ENCODE measurements at regions not wholly inside any gene's neighbourhood (a gene's known extent, or its start where the extent isn't known, plus 50 kb on each side); places are given as distances from the start of the nearest gene placed in this dataset.
A peak's percentile ranks its signal among the peaks of the same experiment; 100 is the strongest.
"Not testable (repeated sequence)": the region's sequence is repeated elsewhere in the genome, so short reads cannot be mapped to it uniquely, and the experiment has no call there.

DNA sequence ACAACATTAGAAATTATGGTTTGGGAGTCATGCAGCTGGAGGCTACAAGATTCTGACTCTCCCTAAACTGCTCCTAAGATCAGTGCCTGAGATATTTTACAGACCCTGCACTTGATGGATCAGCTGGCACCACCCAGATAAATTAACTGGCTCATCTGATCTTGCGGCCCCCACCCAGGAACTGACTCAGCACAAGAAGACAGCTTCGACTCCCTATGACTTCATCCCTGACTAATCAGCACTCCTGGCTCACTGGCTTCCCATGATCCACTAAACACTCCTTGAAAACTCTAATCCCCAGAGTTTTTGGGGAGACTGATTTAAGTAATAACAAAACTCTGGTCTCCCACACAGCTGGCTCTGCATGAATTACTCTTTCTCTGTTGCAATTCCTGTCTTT lies 617.8 kb upstream of the AUTS2 start:
- not testable (repeated sequence) for H3K27me3 ChIP-seq (ENCODE audit: insufficient read depth, low read length); H3K4me3 ChIP-seq (ENCODE audit: low read length); H3K9ac ChIP-seq (ENCODE audit: low read depth, low read length); H3K36me3 ChIP-seq (ENCODE audit: insufficient read depth, low read length); H3K9me3 ChIP-seq (ENCODE audit: insufficient read depth, low read depth, low read length)
- H3K4me1 ChIP-seq (ENCODE audit: insufficient read depth, low read length), result peaks cover 30% of the 10 kb centered on the region
- 48% methylated on average over 2 of the region's 2 CpGs for WGBS
- H3K27ac ChIP-seq (ENCODE audit: low read depth, low read length), result peak overlapping the region; percentile 76

DNA sequence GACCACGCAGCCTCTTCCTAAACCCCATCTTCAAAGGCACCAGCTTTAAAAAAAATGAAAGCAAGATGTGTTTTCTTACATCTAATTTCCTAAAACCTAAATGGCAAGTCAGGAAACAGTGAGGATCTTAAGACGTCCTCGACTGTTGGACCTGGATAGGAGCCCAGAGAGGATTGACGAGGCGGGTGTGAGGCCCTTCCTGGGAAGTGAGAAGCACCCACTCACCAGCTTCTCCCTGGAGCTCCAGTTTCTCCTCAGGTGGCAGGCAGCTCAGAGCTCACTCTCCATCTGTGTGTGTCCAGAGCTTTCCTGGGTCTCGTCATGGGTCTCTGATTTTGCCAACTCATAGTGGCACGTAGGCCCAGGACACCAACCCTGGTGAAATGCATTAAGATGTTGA lies 614.0 kb upstream of the AUTS2 start:
- Histone ChIP-seq H3K4me1 (ENCODE audit: insufficient read depth, low read length) (peaks cover 22% of the 10 kb centered on the region), H3K4me3 (ENCODE audit: low read length) (no peak overlapping the region), H3K9ac (ENCODE audit: low read depth, low read length) (no peak overlapping the region), H3K9me3 (ENCODE audit: insufficient read depth, low read depth, low read length) (peaks cover 3% of the 10 kb centered on the region; the same call in 1 of the 2 replicates), H3K36me3 (ENCODE audit: insufficient read depth, low read length) (no peaks in the 10 kb centered on the region), H3K27ac (ENCODE audit: low read depth, low read length) (no peak overlapping the region), H3K27me3 (ENCODE audit: insufficient read depth, low read length) (no peaks in the 10 kb centered on the region)
- 88% methylated on average over 7 of the region's 7 CpGs for WGBS

GRCh38 chr7:68994841-68995240 lies 603.4 kb upstream of the AUTS2 start:
- no peaks in the 10 kb centered on the region for H3K36me3 ChIP-seq (ENCODE audit: insufficient read depth, low read length)
- H3K27me3 ChIP-seq (ENCODE audit: insufficient read depth, low read length), result no peaks in the 10 kb centered on the region
- no peak overlapping the region for H3K27ac ChIP-seq (ENCODE audit: low read depth, low read length)
- WGBS, result 93% methylated on average over 3 of the region's 3 CpGs
- H3K9me3 ChIP-seq (ENCODE audit: insufficient read depth, low read depth, low read length), result peaks cover 4% of the 10 kb centered on the region; the same call in 1 of the 2 replicates
- no peak overlapping the region for H3K4me3 ChIP-seq (ENCODE audit: low read length)
- no peaks in the 10 kb centered on the region for H3K4me1 ChIP-seq (ENCODE audit: insufficient read depth, low read length)
- no peak overlapping the region for H3K9ac ChIP-seq (ENCODE audit: low read depth, low read length)

DNA sequence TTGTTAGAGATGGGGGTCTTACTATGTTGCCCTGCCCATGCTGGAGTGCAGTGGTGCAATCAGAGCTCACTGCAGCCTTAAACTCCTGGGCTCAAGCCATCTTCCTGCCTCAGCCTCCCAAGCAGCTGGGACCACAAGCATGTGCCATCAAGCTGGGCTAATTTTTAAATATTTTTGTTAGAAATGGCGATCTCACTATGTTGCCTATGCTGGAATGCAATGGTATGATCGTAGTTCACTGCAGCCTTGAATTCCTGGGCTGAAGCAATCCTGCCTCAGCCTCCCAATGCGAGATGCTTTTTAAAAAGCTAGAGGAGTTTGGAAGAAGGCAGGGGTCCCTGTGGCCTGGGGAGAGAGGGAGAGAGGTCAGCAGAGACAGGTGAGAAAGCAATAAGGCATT lies 600.1 kb upstream of the AUTS2 start:
- H3K27me3 ChIP-seq (ENCODE audit: insufficient read depth, low read length), result no peaks in the 10 kb centered on the region
- H3K36me3 ChIP-seq (ENCODE audit: insufficient read depth, low read length), result no peaks in the 10 kb centered on the region
- H3K4me3 ChIP-seq (ENCODE audit: low read length), result no peak overlapping the region
- H3K4me1 ChIP-seq (ENCODE audit: insufficient read depth, low read length), result no peaks in the 10 kb centered on the region
- no peak overlapping the region for H3K9ac ChIP-seq (ENCODE audit: low read depth, low read length)
- H3K9me3 ChIP-seq (ENCODE audit: insufficient read depth, low read depth, low read length), result peaks cover 23% of the 10 kb centered on the region
- 80% methylated on average over 3 of the region's 3 CpGs for WGBS
- no peak overlapping the region for H3K27ac ChIP-seq (ENCODE audit: low read depth, low read length)

GRCh38 chr7:69002416-69002815 lies 595.9 kb upstream of the AUTS2 start:
- no peaks in the 10 kb centered on the region for H3K36me3 ChIP-seq (ENCODE audit: insufficient read depth, low read length)
- H3K9me3 ChIP-seq (ENCODE audit: insufficient read depth, low read depth, low read length), result peaks cover 20% of the 10 kb centered on the region
- no peaks in the 10 kb centered on the region for H3K27me3 ChIP-seq (ENCODE audit: insufficient read depth, low read length)
- H3K4me1 ChIP-seq (ENCODE audit: insufficient read depth, low read length), result no peaks in the 10 kb centered on the region
- no peak overlapping the region for H3K9ac ChIP-seq (ENCODE audit: low read depth, low read length)
- no peak overlapping the region for H3K27ac ChIP-seq (ENCODE audit: low read depth, low read length)
- H3K4me3 ChIP-seq (ENCODE audit: low read length), result no peak overlapping the region

GRCh38 chr7:69012149-69012548 lies 586.1 kb upstream of the AUTS2 start:
- H3K4me3 ChIP-seq (ENCODE audit: low read length), result no peak overlapping the region
- peaks cover 3% of the 10 kb centered on the region; the same call in 1 of the 2 replicates for H3K9me3 ChIP-seq (ENCODE audit: insufficient read depth, low read depth, low read length)
- H3K27ac ChIP-seq (ENCODE audit: low read depth, low read length), result no peak overlapping the region
- WGBS, result 100% methylated on average over 1 of the region's 1 CpG
- no peaks in the 10 kb centered on the region for H3K27me3 ChIP-seq (ENCODE audit: insufficient read depth, low read length)
- H3K36me3 ChIP-seq (ENCODE audit: insufficient read depth, low read length), result no peaks in the 10 kb centered on the region
- H3K9ac ChIP-seq (ENCODE audit: low read depth, low read length), result no peak overlapping the region
- no peaks in the 10 kb centered on the region for H3K4me1 ChIP-seq (ENCODE audit: insufficient read depth, low read length)

GRCh38 chr7:69017208-69017607 lies 581.1 kb upstream of the AUTS2 start:
- no peaks in the 10 kb centered on the region for H3K4me1 ChIP-seq (ENCODE audit: insufficient read depth, low read length)
- H3K4me3 ChIP-seq (ENCODE audit: low read length), result no peak overlapping the region
- H3K9me3 ChIP-seq (ENCODE audit: insufficient read depth, low read depth, low read length), result peaks cover 17% of the 10 kb centered on the region
- H3K9ac ChIP-seq (ENCODE audit: low read depth, low read length), result no peak overlapping the region
- H3K36me3 ChIP-seq (ENCODE audit: insufficient read depth, low read length), result no peaks in the 10 kb centered on the region
- H3K27ac ChIP-seq (ENCODE audit: low read depth, low read length), result no peak overlapping the region
- 89% methylated on average over 3 of the region's 3 CpGs for WGBS
- no peaks in the 10 kb centered on the region for H3K27me3 ChIP-seq (ENCODE audit: insufficient read depth, low read length)

- H3K36me3 ChIP-seq (ENCODE audit: insufficient read depth, low read length), result no peaks in the 10 kb centered on the region
- H3K4me3 ChIP-seq (ENCODE audit: low read length), result no peak overlapping the region
- 50% methylated on average over 3 of the region's 3 CpGs for WGBS
- H3K9ac ChIP-seq (ENCODE audit: low read depth, low read length), result no peak overlapping the region
- H3K27me3 ChIP-seq (ENCODE audit: insufficient read depth, low read length), result no peaks in the 10 kb centered on the region
- no peaks in the 10 kb centered on the region for H3K4me1 ChIP-seq (ENCODE audit: insufficient read depth, low read length)
- peaks cover 13% of the 10 kb centered on the region for H3K9me3 ChIP-seq (ENCODE audit: insufficient read depth, low read depth, low read length)
- H3K27ac ChIP-seq (ENCODE audit: low read depth, low read length), result no peak overlapping the region
Measured at GRCh38 chr7:69018200-69018599, 580.1 kb upstream of the AUTS2 start.

- no peaks in the 10 kb centered on the region for H3K27me3 ChIP-seq (ENCODE audit: insufficient read depth, low read length)
- peaks cover 13% of the 10 kb centered on the region for H3K9me3 ChIP-seq (ENCODE audit: insufficient read depth, low read depth, low read length)
- 84% methylated on average over 3 of the region's 3 CpGs for whole genome bisulfite sequencing
- H3K36me3 ChIP-seq (ENCODE audit: insufficient read depth, low read length), result no peaks in the 10 kb centered on the region
- H3K4me3 ChIP-seq (ENCODE audit: low read length), result no peak overlapping the region
- no peak overlapping the region for H3K27ac ChIP-seq (ENCODE audit: low read depth, low read length)
- no peak overlapping the region for H3K9ac ChIP-seq (ENCODE audit: low read depth, low read length)
- no peaks in the 10 kb centered on the region for H3K4me1 ChIP-seq (ENCODE audit: insufficient read depth, low read length)
Measured at GRCh38 chr7:69019437-69019836, 578.8 kb upstream of the AUTS2 start.

GRCh38 chr7:69020536-69020935 lies 577.7 kb upstream of the AUTS2 start:
- no peaks in the 10 kb centered on the region for H3K4me1 ChIP-seq (ENCODE audit: insufficient read depth, low read length)
- H3K27ac ChIP-seq (ENCODE audit: low read depth, low read length), result no peak overlapping the region
- H3K4me3 ChIP-seq (ENCODE audit: low read length), result no peak overlapping the region
- H3K36me3 ChIP-seq (ENCODE audit: insufficient read depth, low read length), result no peaks in the 10 kb centered on the region
- H3K27me3 ChIP-seq (ENCODE audit: insufficient read depth, low read length), result no peaks in the 10 kb centered on the region
- no peak overlapping the region for H3K9ac ChIP-seq (ENCODE audit: low read depth, low read length)
- H3K9me3 ChIP-seq (ENCODE audit: insufficient read depth, low read depth, low read length), result peaks cover 13% of the 10 kb centered on the region
- 89% methylated on average over 3 of the region's 3 CpGs for WGBS

DNA sequence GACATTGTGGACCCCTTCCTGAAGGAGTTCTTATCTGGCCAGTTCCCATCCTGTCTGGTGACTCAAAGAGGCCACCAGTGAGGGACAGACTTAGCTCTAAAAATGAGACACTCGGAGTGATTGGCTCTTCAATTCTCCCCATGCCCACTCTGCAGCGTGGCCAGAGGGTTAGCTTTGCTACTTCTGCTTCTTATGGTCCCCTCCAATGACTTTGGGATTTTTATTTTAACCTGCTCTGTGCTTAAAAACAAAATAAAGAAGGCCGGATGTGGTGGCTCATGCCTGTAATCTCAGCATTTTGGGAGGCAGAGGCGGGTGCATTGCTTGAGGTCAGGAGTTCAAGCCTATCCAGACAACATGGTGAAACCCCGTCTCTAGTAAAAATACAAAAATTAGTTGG lies 573.0 kb upstream of the AUTS2 start:
- H3K27me3 ChIP-seq (ENCODE audit: insufficient read depth, low read length), result no peaks in the 10 kb centered on the region
- no peaks in the 10 kb centered on the region for H3K36me3 ChIP-seq (ENCODE audit: insufficient read depth, low read length)
- H3K4me1 ChIP-seq (ENCODE audit: insufficient read depth, low read length), result no peaks in the 10 kb centered on the region
- H3K27ac ChIP-seq (ENCODE audit: low read depth, low read length), result no peak overlapping the region
- H3K4me3 ChIP-seq (ENCODE audit: low read length), result no peak overlapping the region
- H3K9me3 ChIP-seq (ENCODE audit: insufficient read depth, low read depth, low read length), result 0 out of 2 replicates have a peak, but pooled peaks cover 2% of the 10 kb centered on the region
- H3K9ac ChIP-seq (ENCODE audit: low read depth, low read length), result no peak overlapping the region
- 86% methylated on average over 5 of the region's 5 CpGs for WGBS

DNA sequence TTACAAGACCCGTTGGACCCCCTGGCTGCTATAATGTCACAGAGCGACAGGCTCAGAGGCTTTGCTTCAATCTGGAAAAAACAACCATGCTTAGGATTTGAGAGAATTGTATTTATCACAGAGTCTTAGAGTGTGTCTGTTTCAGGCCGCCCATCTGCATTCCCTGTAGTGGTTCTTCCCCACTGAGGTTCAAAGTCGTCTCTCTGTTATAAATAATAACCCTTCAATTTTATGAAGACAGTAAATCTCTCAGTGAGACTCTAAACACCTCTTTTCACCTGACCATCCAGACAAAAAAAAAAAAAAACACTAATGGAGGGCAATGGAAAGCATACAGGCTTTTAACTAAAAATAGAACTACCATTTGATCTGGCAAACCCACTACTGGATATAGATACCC lies 565.4 kb upstream of the AUTS2 start:
- Histone ChIP-seq H3K27ac (ENCODE audit: low read depth, low read length) (no peak overlapping the region), H3K36me3 (ENCODE audit: insufficient read depth, low read length) (no peaks in the 10 kb centered on the region), H3K27me3 (ENCODE audit: insufficient read depth, low read length) (no peaks in the 10 kb centered on the region), H3K4me1 (ENCODE audit: insufficient read depth, low read length) (no peaks in the 10 kb centered on the region), H3K9me3 (ENCODE audit: insufficient read depth, low read depth, low read length) (no peaks in the 10 kb centered on the region), H3K9ac (ENCODE audit: low read depth, low read length) (no peak overlapping the region), H3K4me3 (ENCODE audit: low read length) (no peak overlapping the region)
- 91% methylated on average over 4 of the region's 4 CpGs for WGBS
